Sigmoid colon (tissue), 6 donors: ENCODE measurements at regions not wholly inside any gene's neighbourhood (a gene's known extent, or its start where the extent isn't known, plus 50 kb on each side); places are given as distances from the start of the nearest gene placed in this dataset.

ENCODE experiments used
- DNase-seq: peaks from one replicate; pipeline ENCODE4 v3.0.0-alpha.2; 2019
- H3K27ac ChIP-seq, 4 donors: fragments of 200-600 bp; sonication (generic); one replicate each; pipeline ENCODE4 v1.5.1; 2016 to 2019; ENCODE audit warnings: mild to moderate bottlenecking in 1 of 4
- H3K27me3 ChIP-seq, 3 donors: fragments of 200-600 bp; sonication (generic); one replicate each; pipeline ENCODE4 v1.5.1; 2019; ENCODE audit warnings: mild to moderate bottlenecking in 1 of 3
- H3K36me3 ChIP-seq, 4 donors: fragments of 200-600 bp; sonication (generic); one replicate each; pipeline ENCODE4 v1.5.1; 2016 to 2019
- H3K4me1 ChIP-seq, 4 donors: fragments of 200-600 bp; sonication (generic); one replicate each; pipeline ENCODE4 v1.5.1; 2017 to 2019
- H3K4me3 ChIP-seq, 4 donors: fragments of 200-600 bp; sonication (generic); one replicate each; pipeline ENCODE4 v1.5.1; 2017 to 2019; ENCODE audit warnings: mild to moderate bottlenecking in 2 of 4, moderate library complexity in 1 of 4
- H3K9me3 ChIP-seq, 4 donors: fragments of 200-600 bp in 3 of 4; sonication (generic) in 3 of 4; one replicate each; pipeline versions ENCODE4 v1.5.1 to v1.6.1; 2013 to 2019
- CTCF ChIP-seq, 4 experiments: fragments of 450-650 bp in 3 of 4; fragments of 200-600 bp in 1 of 4; IDR thresholded peaks; one replicate each; pipeline ENCODE4 v1.5.1; 2016 to 2019; ENCODE audit warnings: antibody characterized with exemption in 4 of 4, mild to moderate bottlenecking in 3 of 4, moderate library complexity in 2 of 4
- EP300 ChIP-seq, 4 donors: sonication (generic); formaldehyde crosslinking; IDR thresholded peaks; one replicate each; pipeline ENCODE4 v1.6.1; 2017; ENCODE audit warnings: antibody characterized with exemption in 4 of 4
- POLR2A ChIP-seq, 2 donors: fragments of 450-650 bp; IDR thresholded peaks; one replicate each; pipeline ENCODE4 v1.6.1; 2016; ENCODE audit warnings: antibody characterized with exemption in 2 of 2, mild to moderate bottlenecking in 2 of 2, moderate library complexity in 2 of 2
- POLR2AphosphoS5 ChIP-seq, 4 donors: sonication (generic); formaldehyde crosslinking; IDR thresholded peaks; one replicate each; pipeline ENCODE4 v1.6.1; 2017; ENCODE audit warnings: antibody characterized with exemption in 4 of 4
- WGBS, 2 donors: extraction: QIAGEN DNeasy Blood & Tissue Kit; methylation state at CpG; one replicate each; pipeline ENCODE4 v1.1.7; 2013; 5-methylcytosine and 5-hydroxymethylcytosine counted together
- intact Hi-C: fragments of 100-400 bp; cut with DNase I; formaldehyde crosslinking; loops from one replicate; pipeline ENCODE4 v1.15.1; 2023
- donor health status: healthy with polysubstance abuse.
- donor health status: healthy.

GRCh38 chr14:21749306-21749868, 75.8 kb upstream of the OR4E1 start:
- H3K9me3 ChIP-seq, result no peaks in the 10 kb centered on the region
- intact Hi-C loops, result no loop called here
- no peaks in the 10 kb centered on the region for H3K4me1 ChIP-seq
- no peak overlapping the region for H3K4me3 ChIP-seq
- DNase-seq, result no peak
- WGBS, 2 donors, result 58 to 68% methylated on average over 5 of the region's 5 CpGs
- H3K27ac ChIP-seq, result no peak overlapping the region
- H3K27me3 ChIP-seq, result no peaks in the 10 kb centered on the region
- no peak for TF ChIP-seq POLR2AphosphoS5 (IDR thresholded peaks at IDR 0.05)
- TF ChIP-seq CTCF (IDR thresholded peaks at IDR 0.05), result no peak
- TF ChIP-seq EP300 (IDR thresholded peaks at IDR 0.05), result no peak
- TF ChIP-seq POLR2A (IDR thresholded peaks at IDR 0.05), result no peak
- H3K36me3 ChIP-seq, result no peaks in the 10 kb centered on the region

GRCh38 chr14:21748869-21749303, 75.3 kb upstream of the OR4E1 start:
- Histone ChIP-seq H3K4me1 (no peaks in the 10 kb centered on the region), H3K36me3 (no peaks in the 10 kb centered on the region), H3K27me3 (no peaks in the 10 kb centered on the region), H3K27ac (no peak overlapping the region), H3K4me3 (no peak overlapping the region), H3K9me3 (no peaks in the 10 kb centered on the region)
- WGBS, 2 donors, result 7 to 13% methylated on average over 5 of the region's 5 CpGs
- intact Hi-C loops, result no loop called here
- TF ChIP-seq CTCF (IDR thresholded peaks at IDR 0.05) (peak in 3 of 4 experiments; percentile 14 to 49 (median 30)), POLR2A (IDR thresholded peaks at IDR 0.05) (no peak)
- DNase-seq, result no peak

- TF ChIP-seq EP300 (IDR thresholded peaks at IDR 0.05), result no peak
- intact Hi-C loops, result no loop called here
- DNase-seq, result no peak
- no peaks in the 10 kb centered on the region for H3K36me3 ChIP-seq
- peaks cover 0 to 8% (median 0%) of the 10 kb centered on the region in 3 donors for H3K27me3 ChIP-seq
- 88 to 91% methylated on average over 4 of the region's 4 CpGs for WGBS, 2 donors
- no peaks in the 10 kb centered on the region for H3K4me1 ChIP-seq
- no peak overlapping the region for H3K4me3 ChIP-seq
- H3K27ac ChIP-seq, result no peak overlapping the region
- no peaks in the 10 kb centered on the region for H3K9me3 ChIP-seq
These were observed 62.2 kb upstream of the OR4E1 start for GRCh38 chr14:21735639-21736307.

GRCh38 chr14:21735200-21735599, 61.6 kb upstream of the OR4E1 start:
- intact Hi-C loops, result no loop called here
- Histone ChIP-seq H3K4me3 (no peak overlapping the region), H3K9me3 (no peaks in the 10 kb centered on the region), H3K36me3 (no peaks in the 10 kb centered on the region), H3K4me1 (no peaks in the 10 kb centered on the region), H3K27me3 (peaks cover 0 to 8% (median 0%) of the 10 kb centered on the region in 3 donors), H3K27ac (no peak overlapping the region)
- 83 to 87% methylated on average over 3 of the region's 3 CpGs for WGBS, 2 donors
- TF ChIP-seq POLR2A (IDR thresholded peaks at IDR 0.05), result no peak
- no peak for TF ChIP-seq EP300 (IDR thresholded peaks at IDR 0.05)
- no peak for TF ChIP-seq POLR2AphosphoS5 (IDR thresholded peaks at IDR 0.05)
- no peak for TF ChIP-seq CTCF (IDR thresholded peaks at IDR 0.05)
- no peak for DNase-seq

- peaks cover 0 to 8% (median 0%) of the 10 kb centered on the region in 3 donors for H3K27me3 ChIP-seq
- H3K9me3 ChIP-seq, result no peaks in the 10 kb centered on the region
- H3K27ac ChIP-seq, result no peak overlapping the region
- no peak overlapping the region for H3K4me3 ChIP-seq
- DNase-seq, result no peak
- H3K36me3 ChIP-seq, result no peaks in the 10 kb centered on the region
- TF ChIP-seq EP300 (IDR thresholded peaks at IDR 0.05) (no peak), CTCF (IDR thresholded peaks at IDR 0.05) (peak in 1 of 4 experiments; percentile 17)
- no peaks in the 10 kb centered on the region for H3K4me1 ChIP-seq
- WGBS, 2 donors, result 12 to 16% methylated on average over 7 of the region's 7 CpGs
- intact Hi-C loops, result no loop called here
These were observed 60.9 kb upstream of the OR4E1 start for GRCh38 chr14:21734457-21735074.
